ENCODE measurements at regions not wholly inside any gene's neighbourhood (a gene's known extent, or its start where the extent isn't known, plus 50 kb on each side); places are given as distances from the start of the nearest gene placed in this dataset.
"Not testable (repeated sequence)": the region's sequence is repeated elsewhere in the genome, so short reads cannot be mapped to it uniquely, and the experiment has no call there.

DNA sequence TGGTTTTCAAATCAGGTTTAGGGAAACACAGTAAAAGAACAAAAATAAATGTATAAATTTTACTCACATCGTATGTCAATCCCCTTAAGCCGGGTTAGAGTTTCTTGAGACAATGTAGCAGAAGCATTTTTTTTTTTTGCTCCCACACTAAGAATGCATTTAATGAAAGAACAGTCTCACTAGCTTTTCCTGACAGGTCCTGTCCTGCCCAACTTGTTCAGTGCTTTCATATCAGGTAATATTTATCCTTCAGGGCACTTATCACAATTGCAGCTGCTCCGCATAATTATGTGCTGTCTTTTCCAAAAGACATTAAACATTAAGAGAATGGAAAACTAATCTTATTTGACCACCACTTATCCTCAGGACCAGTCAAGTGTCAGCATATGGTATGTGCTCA lies 632.0 kb downstream of the HTR1B start:
- intact Hi-C loops (cut with DNase I): no loop called here
- DNase-seq (ENCODE audit: low spot score): no peak

- intact Hi-C loops (cut with DNase I): loop anchor here in 1 of 2 donors (5.0 kb wide), 1 partner anchor 636 kb away; no protein-coding TSS in a partner anchor
- not testable (repeated sequence) for DNase-seq (ENCODE audit: low spot score)
These were observed 639.7 kb downstream of the HTR1B start for GRCh38 chr6:76823578-76823977.

DNA sequence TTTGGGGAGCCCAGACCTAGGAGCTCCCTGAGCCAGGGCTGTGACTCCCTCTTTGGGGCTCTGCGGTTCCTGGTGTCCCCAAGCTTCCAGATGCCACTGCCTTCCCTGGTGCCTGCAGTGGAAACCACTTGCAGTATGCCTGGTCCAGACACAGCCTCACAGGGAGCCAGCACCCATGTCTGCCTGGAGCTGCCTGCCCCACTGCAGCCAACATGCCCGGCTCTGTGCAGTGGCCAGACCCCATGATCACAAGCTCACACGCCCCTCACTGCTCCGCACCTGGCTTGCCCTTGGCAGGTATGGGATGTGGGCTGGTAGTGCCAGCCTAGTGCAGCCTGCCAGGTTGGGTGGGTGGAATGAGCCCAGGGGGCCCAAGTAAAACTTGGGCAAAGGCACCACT lies 644.8 kb downstream of the HTR1B start:
- DNase-seq (ENCODE audit: low spot score): no peak
- intact Hi-C loops (cut with DNase I): no loop called here

GRCh38 chr6:76817429-76817828 lies 645.9 kb downstream of the HTR1B start:
- no peak for DNase-seq (ENCODE audit: low spot score)

DNA sequence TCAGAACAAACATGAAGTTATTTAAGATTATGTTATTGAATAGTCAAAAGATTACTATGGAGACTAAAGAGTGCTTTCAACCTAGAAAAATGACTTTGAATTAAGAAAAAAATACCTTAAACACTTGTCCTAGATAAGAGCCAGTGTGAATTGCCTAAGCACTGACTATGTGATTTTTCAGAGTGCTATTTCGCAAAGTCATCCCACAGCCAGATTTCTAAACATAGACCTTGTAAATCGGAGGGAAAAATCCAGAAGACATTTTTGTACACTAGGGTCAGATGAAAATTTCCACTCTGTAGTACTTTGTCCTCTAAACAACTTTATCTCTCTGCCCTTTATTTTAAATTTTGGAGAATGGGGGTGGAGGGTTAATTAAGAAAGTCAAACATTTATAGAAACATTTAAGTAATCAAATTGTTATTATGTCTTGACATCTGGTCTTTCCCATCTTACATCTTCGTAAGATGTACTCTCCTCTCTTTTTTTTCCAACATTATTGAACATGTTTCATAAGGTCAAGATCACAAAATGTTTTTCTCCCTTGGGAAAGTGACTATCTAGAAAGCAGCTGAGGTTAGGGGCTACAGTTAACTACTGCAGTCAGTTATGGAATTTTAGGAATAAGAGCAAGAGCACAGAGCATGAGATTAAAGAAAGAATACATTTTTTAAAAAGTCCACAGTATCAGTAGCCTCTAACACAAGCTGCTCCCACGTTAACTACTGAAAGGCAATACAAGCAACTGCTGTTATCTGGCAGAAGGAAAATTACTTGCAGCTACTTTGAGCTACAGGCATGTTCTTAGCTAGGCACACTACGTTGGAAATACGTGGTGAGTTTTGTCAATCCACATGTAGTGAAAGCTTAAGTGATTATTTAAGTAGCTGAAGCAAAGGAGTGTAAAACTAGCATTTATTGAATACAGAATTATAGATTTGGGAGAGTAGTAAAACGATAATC lies 648.5 kb downstream of the HTR1B start:
- intact Hi-C loops (cut with DNase I): no loop called here
- DNase-seq (ENCODE audit: low spot score): no peak

More at GRCh38 chr6:76817429-76817828, 645.9 kb downstream of the HTR1B start:
- intact Hi-C loops (cut with DNase I): no loop called here

DNA sequence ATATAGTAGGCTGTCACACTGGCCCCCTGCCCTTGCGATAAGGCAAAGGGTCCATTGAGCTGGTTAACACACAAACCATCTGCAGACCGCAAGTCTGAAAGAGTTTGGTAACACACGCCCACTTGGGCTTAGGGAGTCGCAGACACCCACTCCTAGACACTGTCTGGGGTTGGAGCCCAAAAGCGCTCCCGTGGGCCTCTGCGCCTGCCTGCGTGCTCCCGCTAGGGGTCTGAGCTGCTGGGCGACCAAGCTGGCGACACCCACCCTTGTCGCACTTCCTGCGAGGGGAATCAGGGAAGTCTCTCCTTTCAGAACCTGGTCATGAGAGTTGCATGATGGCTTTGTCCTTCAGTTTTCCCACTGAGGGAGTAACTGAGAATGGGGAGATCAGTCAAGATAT lies 653.0 kb downstream of the HTR1B start:
- no peak for DNase-seq (ENCODE audit: low spot score)
- intact Hi-C loops (cut with DNase I): no loop called here

GRCh38 chr6:76803038-76803580 lies 660.2 kb downstream of the HTR1B start:
- intact Hi-C loops (cut with DNase I): no loop called here
- DNase-seq (ENCODE audit: low spot score): no peak

DNA sequence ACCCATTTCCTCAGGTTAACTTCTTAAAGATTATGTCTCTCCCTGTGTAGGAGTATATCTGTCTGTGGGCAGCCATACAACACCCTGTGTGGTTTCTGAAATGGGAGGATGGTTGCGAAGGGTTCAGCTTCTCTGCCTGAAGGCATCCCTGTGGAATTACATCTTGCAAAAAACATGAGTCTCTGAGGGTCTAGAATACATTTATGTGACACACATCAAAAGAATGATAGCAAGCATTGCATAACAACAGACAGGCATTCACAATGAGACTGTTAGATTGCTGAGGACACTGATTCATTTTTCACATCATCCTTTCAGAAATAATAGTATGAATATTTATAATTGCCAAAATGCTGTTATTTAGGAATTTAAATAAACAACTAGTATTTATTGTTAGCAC lies 670.9 kb downstream of the HTR1B start:
- intact Hi-C loops (cut with DNase I): no loop called here
- no peak for DNase-seq (ENCODE audit: low spot score)

GRCh38 chr6:76790881-76791280 lies 672.4 kb downstream of the HTR1B start:
- intact Hi-C loops (cut with DNase I): no loop called here
- no peak for DNase-seq (ENCODE audit: low spot score)

- intact Hi-C loops (cut with DNase I): no loop called here
- DNase-seq (ENCODE audit: low spot score): no peak
These were observed 673.1 kb downstream of the HTR1B start for GRCh38 chr6:76790045-76790796.

GRCh38 chr6:76789580-76789979 lies 673.7 kb downstream of the HTR1B start:
- DNase-seq (ENCODE audit: low spot score): no peak
- intact Hi-C loops (cut with DNase I): no loop called here

DNA sequence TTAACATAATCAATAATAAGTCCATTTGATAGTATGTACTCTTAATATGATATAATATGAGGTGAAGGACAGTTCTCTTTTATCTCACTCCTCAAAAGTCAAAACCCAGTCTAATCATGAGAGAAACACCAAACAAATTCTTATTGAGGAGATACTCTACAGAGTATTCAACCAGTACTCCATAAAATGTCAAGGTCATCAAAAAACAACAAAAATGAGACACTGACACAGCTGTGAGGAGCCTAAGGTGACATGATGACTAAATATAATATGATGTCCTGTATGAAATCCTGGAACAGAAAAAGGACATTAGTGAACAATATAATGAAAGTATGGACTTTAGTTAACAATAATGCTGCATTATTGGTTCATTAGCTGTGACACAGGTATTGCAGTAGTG lies 675.1 kb downstream of the HTR1B start:
- intact Hi-C loops (cut with DNase I): no loop called here
- DNase-seq (ENCODE audit: low spot score): no peak

DNA sequence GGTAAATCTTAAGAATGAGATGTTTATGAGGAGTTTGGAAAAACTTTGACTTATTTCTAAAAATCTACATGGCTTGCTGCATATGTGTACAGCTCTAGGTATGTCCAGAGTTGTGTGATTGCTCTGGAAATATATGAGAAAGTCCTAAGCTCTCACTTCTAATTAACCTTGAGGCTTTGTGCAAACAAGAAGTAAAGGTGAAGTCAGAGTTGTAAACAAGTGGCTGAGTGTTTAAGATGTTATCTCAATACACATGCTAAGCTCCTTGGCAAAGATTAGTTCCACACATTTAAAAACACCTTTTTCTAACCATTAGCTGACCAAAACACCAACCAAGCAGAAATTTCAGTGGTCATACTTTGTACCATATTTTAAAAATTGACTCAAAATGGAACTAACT lies 684.2 kb downstream of the HTR1B start:
- DNase-seq (ENCODE audit: low spot score): no peak
- intact Hi-C loops (cut with DNase I): no loop called here

DNA sequence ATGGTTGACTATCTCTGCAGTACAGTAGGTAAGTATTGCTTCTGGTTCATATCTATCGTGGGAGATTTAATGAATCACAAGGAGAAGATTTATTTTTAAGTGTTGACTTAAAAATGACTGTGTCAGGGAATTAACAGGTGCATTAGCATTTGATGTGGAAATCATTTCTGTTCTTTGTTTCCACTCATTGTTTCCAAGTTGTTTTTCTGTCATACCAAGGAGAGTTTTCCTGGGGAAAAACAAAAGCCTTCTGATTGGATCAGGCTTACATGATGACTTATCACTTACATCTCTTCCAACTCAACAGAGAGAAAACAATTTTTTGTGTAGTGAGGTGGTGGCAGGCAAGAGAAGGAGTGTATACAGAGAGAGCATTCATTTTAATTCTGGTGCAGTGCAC lies 686.4 kb downstream of the HTR1B start:
- DNase-seq (ENCODE audit: low spot score): no peak
- intact Hi-C loops (cut with DNase I): no loop called here

GRCh38 chr6:76774781-76775384 lies 688.4 kb downstream of the HTR1B start:
- DNase-seq (ENCODE audit: low spot score): no peak
- intact Hi-C loops (cut with DNase I): no loop called here

- DNase-seq (ENCODE audit: low spot score): no peak
- intact Hi-C loops (cut with DNase I): no loop called here
These were observed 690.3 kb downstream of the HTR1B start for GRCh38 chr6:76772951-76773350.

- DNase-seq (ENCODE audit: low spot score): no peak
- intact Hi-C loops (cut with DNase I): no loop called here
These were observed 692.1 kb downstream of the HTR1B start for GRCh38 chr6:76771059-76771634.

- intact Hi-C loops (cut with DNase I): no loop called here
These were observed 693.0 kb downstream of the HTR1B start for GRCh38 chr6:76770281-76770680.

GRCh38 chr6:76768556-76768955 lies 694.7 kb downstream of the HTR1B start:
- intact Hi-C loops (cut with DNase I): no loop called here
- no peak for DNase-seq (ENCODE audit: low spot score)

More at GRCh38 chr6:76770281-76770680, 693.0 kb downstream of the HTR1B start:
- DNase-seq (ENCODE audit: low spot score): no peak
